B cell (primary cell): ENCODE measurements at regions not wholly inside any gene's neighbourhood (a gene's known extent, or its start where the extent isn't known, plus 50 kb on each side); places are given as distances from the start of the nearest gene placed in this dataset.
"Not testable (repeated sequence)": the region's sequence is repeated elsewhere in the genome, so short reads cannot be mapped to it uniquely, and the experiment has no call there.

Source experiments
- CTCF ChIP-seq: fragments of 200-600 bp; IDR thresholded peaks from one replicate; pipeline ENCODE4 v1.8.0; 2022; ENCODE audit warnings: antibody characterized with exemption, mild to moderate bottlenecking
- EZH2 ChIP-seq: IDR thresholded peaks from 2 replicates; pipeline ENCODE4 v1.6.1; 2012; ENCODE audit warnings: borderline replicate concordance, low read depth, mild to moderate bottlenecking, moderate library complexity, low read length; ENCODE audit not compliant: insufficient read depth, poor library complexity, severe bottlenecking

DNA sequence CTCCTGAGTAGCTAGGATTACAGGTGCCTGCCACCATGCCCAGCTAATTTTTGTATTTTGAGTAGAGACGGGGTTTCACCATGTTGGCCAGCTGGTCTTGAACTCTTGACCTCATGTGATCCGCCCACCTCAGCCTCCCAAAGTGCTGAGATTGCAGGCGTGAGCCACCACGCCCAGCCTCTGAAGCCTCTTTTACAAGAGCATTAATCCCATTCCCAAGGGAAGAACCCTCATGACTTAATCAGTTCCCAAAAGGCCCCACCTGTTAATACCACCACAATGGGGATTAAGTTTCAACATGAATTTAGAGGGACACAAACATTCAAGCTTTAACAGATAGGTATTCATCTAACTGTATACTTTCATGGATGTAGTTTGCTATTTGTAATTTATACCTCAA lies 65.7 kb upstream of the CHST1 start:
- TF ChIP-seq CTCF, EZH2: not testable (repeated sequence)
